Prostate gland (tissue), 2 donors: ENCODE measurements at regions not wholly inside any gene's neighbourhood (a gene's known extent, or its start where the extent isn't known, plus 50 kb on each side); places are given as distances from the start of the nearest gene placed in this dataset.

Source experiments
- POLR2A ChIP-seq: fragments of 450-650 bp; IDR thresholded peaks from one replicate; pipeline ENCODE4 v1.6.1; 2016; ENCODE audit warnings: antibody characterized with exemption, mild to moderate bottlenecking
- POLR2AphosphoS5 ChIP-seq: sonication (generic); formaldehyde crosslinking; IDR thresholded peaks from one replicate; pipeline ENCODE4 v1.6.1; 2017; ENCODE audit warnings: antibody characterized with exemption
- TF ChIP-seq, protein P1 (sequence below), 4 experiments: fragments of 200-600 bp in 2 of 4; fragments of 450-650 bp in 2 of 4; sonication (generic) in 2 of 4; IDR thresholded peaks; 1 replicate in 3 of 4; 2 replicates in 1 of 4; pipeline ENCODE4 v1.5.1; 2016 to 2019; ENCODE audit warnings: antibody characterized with exemption in 4 of 4, mild to moderate bottlenecking in 2 of 4, moderate library complexity in 2 of 4

DNA sequence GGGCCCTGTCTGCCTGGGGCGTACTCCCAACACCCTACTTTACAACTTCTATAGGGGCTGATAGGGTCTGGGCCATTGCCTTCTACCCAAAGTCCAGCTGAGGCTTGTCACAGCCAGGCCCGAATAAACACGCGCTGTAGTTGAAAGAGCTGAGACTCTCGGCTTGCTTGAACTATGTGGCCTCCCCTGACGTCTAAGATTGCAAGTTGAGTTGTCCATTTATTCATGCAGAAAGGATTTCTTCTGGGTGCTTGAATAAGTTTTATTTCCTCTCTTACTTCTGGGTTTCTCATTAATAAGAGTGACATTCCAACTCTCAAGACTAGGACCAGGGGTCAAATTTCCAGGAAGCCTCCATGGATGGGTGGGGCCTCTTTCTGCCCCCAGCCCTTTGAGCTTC is 74.4 kb upstream of the VRK1 start:
- TF ChIP-seq, protein P1, sequence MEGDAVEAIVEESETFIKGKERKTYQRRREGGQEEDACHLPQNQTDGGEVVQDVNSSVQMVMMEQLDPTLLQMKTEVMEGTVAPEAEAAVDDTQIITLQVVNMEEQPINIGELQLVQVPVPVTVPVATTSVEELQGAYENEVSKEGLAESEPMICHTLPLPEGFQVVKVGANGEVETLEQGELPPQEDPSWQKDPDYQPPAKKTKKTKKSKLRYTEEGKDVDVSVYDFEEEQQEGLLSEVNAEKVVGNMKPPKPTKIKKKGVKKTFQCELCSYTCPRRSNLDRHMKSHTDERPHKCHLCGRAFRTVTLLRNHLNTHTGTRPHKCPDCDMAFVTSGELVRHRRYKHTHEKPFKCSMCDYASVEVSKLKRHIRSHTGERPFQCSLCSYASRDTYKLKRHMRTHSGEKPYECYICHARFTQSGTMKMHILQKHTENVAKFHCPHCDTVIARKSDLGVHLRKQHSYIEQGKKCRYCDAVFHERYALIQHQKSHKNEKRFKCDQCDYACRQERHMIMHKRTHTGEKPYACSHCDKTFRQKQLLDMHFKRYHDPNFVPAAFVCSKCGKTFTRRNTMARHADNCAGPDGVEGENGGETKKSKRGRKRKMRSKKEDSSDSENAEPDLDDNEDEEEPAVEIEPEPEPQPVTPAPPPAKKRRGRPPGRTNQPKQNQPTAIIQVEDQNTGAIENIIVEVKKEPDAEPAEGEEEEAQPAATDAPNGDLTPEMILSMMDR (IDR thresholded peaks at IDR 0.05) = no peak
- TF ChIP-seq POLR2A = no peak
- TF ChIP-seq POLR2AphosphoS5 = no peak
